ENCODE measurements at regions not wholly inside any gene's neighbourhood (a gene's known extent, or its start where the extent isn't known, plus 50 kb on each side); places are given as distances from the start of the nearest gene placed in this dataset.

DNA sequence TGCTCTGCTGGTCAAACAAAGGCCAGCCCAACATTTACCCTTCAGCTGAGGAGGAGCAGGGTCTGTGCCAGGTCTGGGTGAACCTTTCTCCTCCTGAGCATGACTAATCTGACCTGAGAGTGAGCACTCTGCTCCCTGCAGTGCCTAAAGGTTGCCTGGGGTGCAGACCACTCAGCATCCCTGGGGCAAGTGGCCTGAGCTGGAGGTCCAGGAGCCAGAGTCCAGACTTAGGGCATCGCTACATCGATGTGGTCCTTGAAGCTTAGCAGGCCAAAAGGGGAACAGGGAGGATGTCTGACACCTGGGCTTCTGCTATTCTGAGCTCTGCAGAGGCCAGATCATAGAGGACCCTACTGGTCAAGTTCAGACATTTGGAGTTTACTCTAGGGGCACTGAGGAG is 119.1 kb downstream of the FAM43A start:
- DNase-seq (ENCODE audit: low spot score) = no peak

DNA sequence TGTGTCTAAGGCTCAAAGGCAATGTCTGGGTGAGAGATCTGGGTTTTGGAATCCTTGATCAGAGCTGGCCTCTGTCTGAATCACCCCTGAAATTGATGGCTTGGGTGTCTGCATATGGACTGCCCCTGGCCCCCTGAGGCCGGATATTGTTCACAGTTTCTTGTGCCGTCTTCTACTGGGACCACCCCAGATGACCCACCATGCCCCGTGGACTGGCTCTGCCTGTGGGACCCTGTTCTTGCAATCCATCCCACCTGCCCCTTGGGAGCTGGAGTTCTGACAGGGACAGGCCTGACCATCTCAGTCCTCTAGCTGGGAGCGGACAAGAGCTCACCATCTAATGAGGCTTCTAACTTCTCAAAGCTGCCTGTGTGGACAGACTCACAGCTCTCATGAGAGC is 119.9 kb downstream of the FAM43A start:
- DNase-seq (ENCODE audit: low spot score) = no peak

GRCh38 chr3:194806991-194807630 is 121.4 kb downstream of the FAM43A start:
- DNase-seq (ENCODE audit: low spot score) = no peak

DNA sequence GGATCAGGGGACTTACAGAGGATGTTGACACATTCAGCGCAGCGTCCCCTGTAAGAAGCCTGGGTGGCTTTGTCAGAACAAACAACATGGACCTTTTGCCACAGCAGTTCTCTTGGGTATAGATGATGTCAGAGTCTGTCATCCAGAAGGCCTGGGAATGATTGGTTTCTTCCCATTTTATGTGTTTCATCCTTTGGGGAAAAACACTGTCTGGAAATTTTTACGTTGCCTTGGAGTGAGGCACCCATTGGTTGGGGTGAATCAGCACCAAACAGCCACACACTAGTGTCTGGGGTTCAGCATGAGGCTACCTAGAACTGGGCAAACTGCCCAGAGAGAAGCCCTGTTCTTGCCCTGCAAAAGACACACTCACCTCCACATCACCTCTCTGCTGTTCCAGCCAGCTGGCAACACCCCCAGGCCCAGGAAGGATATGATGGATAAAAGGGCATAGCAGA is 123.0 kb downstream of the FAM43A start:
- DNase-seq (ENCODE audit: low spot score) = no peak

DNA sequence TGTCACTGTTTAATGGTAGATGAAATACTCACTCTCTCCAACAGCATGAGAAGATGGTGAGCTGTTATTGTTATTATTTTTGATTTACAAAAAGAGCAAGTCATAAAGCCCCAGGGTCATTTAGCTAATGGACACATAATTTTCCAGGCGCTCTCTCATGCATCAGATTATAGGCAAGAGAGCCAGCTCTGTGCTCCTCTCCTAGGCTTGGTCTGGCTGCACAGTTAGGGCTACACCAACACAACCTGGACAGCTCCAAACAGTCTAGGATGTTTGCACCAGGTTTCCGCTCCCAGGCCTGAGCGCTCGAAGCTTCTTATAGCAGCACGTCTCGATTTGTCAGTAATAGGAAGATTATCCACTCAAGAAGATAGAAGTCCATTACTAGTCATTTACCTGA is 123.7 kb downstream of the FAM43A start:
- DNase-seq (ENCODE audit: low spot score) = no peak

DNA sequence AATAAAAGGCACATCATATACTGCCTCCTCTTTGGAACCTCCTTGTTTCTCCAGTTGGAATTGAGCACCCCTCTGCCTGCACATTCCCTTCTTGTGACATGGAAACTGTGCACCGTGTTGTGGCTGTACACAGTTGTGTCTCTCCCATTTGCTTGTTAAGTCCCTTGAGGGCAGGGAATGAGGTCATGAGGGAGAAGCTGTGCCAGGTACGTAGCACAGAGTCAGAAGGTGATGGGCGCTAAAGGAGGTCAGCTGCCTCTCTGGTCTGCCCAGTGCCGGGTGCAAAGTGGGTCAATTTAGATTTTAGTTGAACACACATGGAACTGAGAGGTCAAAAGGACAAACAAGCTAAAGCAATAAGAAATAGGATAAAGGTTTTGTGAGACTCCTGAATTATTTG is 124.4 kb downstream of the FAM43A start:
- DNase-seq (ENCODE audit: low spot score) = no peak

GRCh38 chr3:194811118-194811517 is 125.4 kb downstream of the FAM43A start:
- DNase-seq (ENCODE audit: low spot score) = no peak

DNA sequence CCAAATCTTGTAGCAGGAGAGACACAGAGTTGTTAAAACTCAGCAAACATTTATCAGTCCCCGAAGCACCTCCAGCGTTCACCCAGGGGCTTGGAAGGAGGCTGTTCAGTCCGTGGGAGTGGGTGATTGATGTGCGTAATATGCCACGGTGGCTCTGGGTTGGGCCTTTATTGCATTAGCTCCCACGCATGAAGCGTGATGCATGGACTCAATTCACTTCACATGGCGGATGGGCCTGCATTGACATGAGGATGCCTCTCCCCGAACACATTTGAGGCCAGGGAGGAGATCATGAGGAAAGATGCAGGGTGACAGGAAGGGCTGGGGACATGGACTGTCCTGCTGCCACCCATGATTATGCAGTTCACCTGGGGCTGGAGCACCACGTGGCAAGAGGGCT is 126.5 kb downstream of the FAM43A start:
- DNase-seq (ENCODE audit: low spot score) = no peak

GRCh38 chr3:194814878-194815357 is 129.2 kb downstream of the FAM43A start:
- DNase-seq (ENCODE audit: low spot score) = peak; percentile 74

DNA sequence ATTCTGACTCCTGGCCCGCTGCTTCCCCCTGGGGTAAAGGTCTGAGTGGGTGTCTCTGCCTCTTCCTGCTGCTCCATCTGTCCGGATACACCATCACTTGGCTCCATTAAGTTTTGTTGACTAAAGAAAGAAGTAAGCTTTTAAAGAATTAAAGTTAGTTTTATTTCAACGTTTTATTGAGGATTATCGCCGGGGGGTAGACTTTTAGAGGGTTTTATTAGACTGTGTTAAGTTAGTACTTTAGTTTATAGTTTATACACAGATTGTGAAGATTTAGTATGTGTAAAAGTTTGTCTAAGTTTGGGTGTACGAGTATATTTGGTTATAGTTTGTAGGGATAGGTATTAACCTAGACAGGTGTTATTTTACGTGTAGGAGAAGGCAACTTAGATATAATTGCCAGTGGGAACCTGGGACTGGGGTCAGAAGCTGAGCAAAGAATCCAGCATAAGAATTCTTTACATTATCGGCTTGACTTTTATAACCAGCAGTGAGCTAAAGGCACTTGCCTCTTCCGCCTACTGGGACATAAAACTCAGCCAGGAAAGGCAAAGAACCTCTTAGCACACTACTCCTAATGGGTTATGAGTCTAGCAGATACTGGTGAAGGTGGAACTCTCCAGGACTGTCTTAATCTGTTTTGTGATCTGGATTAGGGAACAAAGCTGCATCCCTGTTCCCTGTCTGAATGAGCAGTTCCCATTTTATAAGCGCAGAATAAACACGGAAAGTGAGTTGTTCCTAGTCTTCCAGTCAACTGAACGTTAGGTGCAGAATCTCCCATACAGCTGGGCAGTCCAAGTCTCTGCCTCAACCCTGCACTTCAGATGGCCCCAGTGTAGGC is 131.3 kb downstream of the FAM43A start:
- no peak for DNase-seq (ENCODE audit: low spot score)

DNA sequence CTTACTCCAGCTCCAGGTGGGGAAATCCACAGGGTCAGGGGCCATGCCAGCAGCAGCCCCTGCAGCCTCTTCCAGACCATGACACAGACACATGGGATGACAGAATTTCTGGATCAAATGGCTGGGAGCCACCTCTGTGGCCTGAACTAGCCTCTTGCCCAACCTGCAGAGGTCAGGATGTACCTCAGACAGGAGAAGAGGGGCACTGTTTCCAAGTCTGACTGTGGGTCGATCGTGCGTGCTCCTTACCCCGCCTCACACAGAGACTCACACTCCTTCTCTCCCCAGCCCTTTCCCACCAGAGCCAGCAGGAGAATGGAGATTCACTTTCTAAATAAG is 131.9 kb downstream of the FAM43A start:
- no peak for DNase-seq (ENCODE audit: low spot score)

DNA sequence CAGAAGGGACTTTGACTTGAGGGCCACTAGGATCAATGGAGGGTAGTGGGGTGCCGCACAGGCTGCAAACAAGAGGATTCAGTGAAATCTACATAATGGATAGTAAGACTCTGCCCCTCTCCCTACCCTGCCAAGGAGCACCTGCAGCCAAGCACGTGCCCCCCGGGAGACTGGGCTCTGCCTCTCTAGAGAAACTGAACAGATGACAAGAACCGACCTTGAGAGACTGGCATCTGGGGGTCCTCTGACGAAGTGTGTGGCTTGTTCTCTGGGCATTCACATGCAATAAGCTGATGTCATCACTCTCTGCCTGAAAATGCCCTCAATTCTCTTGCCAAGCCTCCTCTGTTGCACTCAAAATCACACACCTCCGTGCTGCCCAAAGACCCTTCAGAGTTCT is 132.3 kb downstream of the FAM43A start:
- no peak for DNase-seq (ENCODE audit: low spot score)

DNA sequence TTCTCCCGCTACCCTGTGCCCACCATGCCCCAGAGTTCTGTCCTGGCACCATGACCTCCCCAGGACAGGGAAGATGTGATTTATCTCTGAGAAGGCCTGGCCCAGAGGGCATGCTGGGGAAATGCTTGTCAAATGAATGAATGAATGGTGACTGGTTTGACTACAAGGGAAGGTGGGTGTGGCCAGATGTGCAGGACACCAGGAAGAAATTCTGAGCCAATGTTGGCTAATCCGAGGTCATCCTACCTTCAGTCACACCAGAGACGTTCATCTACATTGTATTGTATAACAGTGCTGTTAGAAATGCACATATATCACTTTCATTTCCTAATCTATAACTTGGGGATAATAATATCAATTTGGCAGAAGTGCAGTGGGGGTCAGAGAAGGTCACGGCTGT is 138.4 kb downstream of the FAM43A start:
- DNase-seq (ENCODE audit: low spot score) = no peak

DNA sequence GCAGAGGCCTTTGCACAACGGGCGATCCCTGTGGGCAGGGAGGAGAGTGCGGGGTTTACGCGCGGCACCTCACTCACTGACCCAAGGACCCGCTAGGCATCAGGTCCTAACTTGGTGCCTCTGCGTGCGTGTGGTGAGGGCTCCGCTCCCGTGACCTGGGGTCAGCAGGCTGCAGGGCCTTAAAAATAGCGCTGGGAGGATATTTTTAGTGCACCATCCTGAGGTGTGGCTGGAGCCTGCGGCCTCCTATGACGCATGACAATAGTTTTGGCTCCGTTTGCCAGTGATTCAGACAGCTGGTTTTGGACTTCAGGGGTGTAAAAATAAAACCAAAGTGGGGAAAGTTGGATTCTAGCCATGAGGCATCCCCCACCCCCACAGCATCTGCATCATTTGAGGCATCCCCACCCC is 139.0 kb downstream of the FAM43A start:
- DNase-seq (ENCODE audit: low spot score) = no peak

DNA sequence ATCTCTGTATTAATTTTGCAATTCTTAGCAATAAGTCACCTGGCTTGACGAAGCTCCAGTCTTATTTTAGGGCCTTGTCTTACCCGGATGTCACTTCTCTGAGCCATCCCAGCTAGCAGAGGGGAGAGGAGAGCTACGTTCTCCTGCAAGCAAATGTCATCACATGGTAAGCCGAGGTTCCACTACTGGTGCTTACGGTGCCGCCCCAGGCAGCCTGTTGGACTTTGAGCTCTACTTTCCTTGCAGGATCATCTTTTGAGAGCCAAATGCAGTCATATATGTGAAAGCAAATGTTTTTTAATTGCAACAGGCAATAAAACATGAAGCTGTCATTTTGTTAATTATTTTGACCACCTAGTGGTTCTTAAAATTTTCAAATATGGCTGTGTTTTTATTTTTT is 140.9 kb downstream of the FAM43A start:
- DNase-seq (ENCODE audit: low spot score) = no peak

GRCh38 chr3:194827486-194827885 is 141.8 kb downstream of the FAM43A start:
- DNase-seq (ENCODE audit: low spot score) = no peak

DNA sequence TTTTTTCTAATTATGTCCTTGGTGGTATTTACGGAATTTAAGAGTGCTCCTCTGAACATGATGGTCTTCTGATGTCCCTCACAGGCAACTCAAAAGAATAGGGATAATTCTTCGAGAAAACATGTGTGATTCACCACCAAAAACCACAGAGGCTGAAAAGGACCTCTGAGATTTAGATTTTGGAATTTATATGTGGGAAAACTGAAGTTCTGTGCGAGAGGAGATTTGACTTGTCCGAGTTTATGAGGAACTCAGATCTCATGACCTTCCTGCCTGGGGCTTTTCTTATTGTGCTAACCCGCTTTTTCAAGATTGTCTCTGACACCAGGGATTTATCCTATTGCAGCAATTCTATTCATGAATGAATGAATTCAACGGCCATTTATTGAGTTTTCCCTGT is 142.4 kb downstream of the FAM43A start:
- DNase-seq (ENCODE audit: low spot score) = no peak

DNA sequence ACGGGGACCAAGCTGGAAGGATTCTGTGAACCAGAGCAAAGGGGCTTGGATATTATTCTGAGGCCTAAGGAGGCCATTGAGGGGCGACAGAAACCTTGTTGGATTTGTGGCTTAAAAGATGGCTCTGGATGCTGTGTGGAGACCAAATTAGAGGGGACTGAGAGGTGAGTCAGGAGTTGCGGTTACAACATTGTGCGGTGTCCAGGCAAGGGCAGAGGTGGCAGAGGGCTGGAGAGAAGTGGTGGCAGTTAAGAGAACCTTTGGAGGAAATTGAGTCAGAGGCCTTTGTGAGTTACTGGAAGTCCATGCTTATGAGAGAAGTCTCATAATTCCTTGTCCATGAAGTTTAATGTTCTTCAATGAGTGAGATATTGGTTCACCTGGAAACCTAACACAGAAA is 143.2 kb downstream of the FAM43A start:
- no peak for DNase-seq (ENCODE audit: low spot score)

- no peak for DNase-seq (ENCODE audit: low spot score)
Observed at GRCh38 chr3:194830401-194830800, 144.7 kb downstream of the FAM43A start.

DNA sequence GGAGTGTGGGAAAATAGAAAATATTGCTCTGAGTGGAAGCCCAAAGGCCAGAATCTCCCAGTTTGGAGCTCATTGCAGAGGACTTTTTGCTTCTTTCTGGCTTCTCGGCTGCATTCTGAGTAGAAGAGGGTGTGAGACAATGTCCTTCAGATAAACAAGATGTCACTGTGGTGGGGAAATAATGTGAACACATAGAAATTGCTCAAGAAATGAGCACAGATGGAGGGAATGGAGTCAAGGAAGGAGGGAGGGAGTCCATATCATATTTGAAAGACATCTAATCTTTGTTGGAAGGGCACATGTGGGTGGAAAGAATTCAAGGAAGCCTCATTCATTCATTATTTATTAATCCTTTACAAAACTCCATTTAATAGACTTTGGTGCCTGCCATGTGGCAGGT is 145.3 kb downstream of the FAM43A start:
- DNase-seq (ENCODE audit: low spot score) = no peak

DNA sequence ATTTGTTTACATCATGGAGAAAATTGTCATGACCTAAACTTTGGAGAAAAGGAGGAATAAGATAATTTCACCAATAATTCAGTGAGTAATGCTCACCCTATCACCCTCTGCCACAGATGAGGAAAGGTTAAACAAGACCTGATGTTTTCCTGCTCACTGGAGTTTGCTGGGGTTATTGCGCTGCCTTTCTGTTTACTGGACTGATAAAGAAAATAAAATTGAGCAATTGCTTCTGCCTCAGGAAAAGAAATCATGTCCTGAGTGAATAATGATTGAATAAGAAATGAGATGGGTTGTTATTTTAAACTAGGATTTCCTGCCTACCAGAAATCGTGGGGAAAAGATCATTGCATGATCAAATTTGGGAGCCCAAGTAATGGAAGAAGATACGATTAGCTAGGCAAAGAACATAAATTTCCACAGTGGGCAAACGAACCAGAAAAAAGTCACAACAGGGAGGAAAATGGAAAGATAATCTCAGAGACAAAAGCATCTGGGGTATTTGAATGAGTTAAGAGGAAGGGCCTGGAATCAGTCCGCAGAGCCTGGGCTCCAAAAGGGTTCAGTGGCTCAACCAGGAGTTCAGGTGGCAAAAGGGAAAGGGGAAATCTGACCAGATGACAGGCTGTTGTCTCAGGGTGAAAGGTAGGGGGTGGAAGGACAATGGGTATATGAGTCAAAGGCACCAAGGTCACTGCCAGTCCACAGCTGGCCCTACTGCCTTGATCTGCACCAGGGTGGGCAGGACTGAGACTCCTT is 146.8 kb downstream of the FAM43A start:
- DNase-seq (ENCODE audit: low spot score) = no peak

DNA sequence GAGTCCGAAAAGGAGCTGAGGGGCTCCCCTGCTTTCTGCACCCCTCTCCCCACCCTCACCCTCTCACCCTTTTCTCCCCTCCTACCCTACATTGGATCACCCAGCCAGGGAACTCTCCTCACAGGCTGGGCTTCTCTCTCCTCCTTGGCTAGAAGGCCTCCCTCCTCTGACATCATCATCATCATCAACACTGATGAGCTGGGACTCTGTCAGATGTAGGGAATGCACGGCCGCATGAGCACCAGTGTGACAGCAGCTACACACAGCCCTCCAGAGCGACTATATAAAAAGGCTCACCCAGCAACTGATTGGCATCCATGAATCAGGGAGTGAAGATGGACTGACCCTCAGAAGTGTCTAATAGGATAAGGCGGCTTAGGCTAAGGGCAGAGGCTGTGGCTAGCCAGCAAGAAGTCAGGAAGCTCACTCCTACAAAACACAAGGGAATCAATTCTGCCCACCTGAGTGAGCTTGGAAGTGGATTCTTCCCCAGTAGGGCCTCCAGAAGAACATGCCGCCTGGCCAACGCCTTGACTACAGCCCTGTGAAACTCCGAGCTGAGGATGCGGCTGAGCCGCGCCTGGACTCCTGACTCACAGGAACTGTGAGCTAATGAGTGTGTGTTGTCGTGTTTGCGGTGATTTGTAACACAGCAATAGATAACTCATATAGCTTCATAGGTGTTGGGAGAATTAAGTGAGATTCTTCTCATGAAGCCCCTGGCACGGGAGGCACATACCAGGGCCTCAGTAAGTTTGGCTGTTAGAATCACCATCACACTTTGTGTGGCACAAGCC is 147.6 kb downstream of the FAM43A start:
- DNase-seq (ENCODE audit: low spot score) = no peak
